Nephron (organoid): ENCODE measurements at regions not wholly inside any gene's neighbourhood (a gene's known extent, or its start where the extent isn't known, plus 50 kb on each side); places are given as distances from the start of the nearest gene placed in this dataset.
"Not testable (repeated sequence)": the region's sequence is repeated elsewhere in the genome, so short reads cannot be mapped to it uniquely, and the experiment has no call there.

Source experiments
- H3K27ac Mint-ChIP-seq, 3 experiments: 2 replicates each; pipeline ENCODE4 v1.8.0; 2020; ENCODE audit warnings: mixed read lengths in 3 of 3, mild to moderate bottlenecking in 2 of 3, moderate library complexity in 1 of 3
- H3K27me3 Mint-ChIP-seq: 2 replicates; pipeline ENCODE4 v1.8.0; 2021; ENCODE audit warnings: low read depth, mild to moderate bottlenecking, moderate library complexity, mixed read lengths
- H3K36me3 Mint-ChIP-seq: 2 replicates; pipeline ENCODE4 v1.8.0; 2020; ENCODE audit warnings: low read depth, mixed read lengths
- H3K4me1 Mint-ChIP-seq: 2 replicates; pipeline ENCODE4 v1.8.0; 2020; ENCODE audit warnings: mixed read lengths
- H3K4me3 Mint-ChIP-seq, 3 experiments: 2 replicates each; pipeline ENCODE4 v1.8.0; 2020; ENCODE audit warnings: mild to moderate bottlenecking in 3 of 3, mixed read lengths in 3 of 3, moderate library complexity in 2 of 3
- H3K9me3 Mint-ChIP-seq: 2 replicates; pipeline ENCODE4 v1.8.0; 2020; ENCODE audit warnings: mixed read lengths
- CTCF ChIP-seq, 3 experiments: fragments of 200-600 bp; sonication (generic); IDR thresholded peaks; one replicate each; pipeline ENCODE4 v1.5.0; 2021; ENCODE audit warnings: antibody characterized with exemption in 3 of 3; ENCODE audit not compliant: unreplicated experiment in 3 of 3

DNA sequence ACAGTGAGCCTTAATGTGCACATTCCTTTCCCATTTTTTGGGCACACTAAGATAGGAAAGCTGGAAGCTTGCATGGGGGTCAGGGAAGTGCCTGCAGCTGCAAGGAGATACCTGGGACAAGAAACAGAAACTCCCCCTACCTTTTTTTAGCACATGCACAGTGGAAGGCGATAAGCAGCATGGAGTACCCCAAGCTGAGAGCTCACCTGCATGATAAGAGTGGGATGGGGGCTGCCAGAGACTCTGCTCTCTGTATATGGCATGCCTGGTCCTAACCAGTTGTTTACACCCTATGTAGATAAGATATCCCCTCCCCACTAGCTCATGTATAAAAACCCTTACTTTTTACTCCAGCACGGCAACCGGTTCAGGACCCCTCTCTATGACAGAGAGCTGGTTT, 135.9 kb downstream of the TENT5D start:
- Mint-ChIP-seq H3K4me3 (no peak overlapping the region), H3K4me1 (no peaks in the 10 kb centered on the region), H3K27ac (no peak overlapping the region), H3K27me3 (no peaks in the 10 kb centered on the region), H3K9me3 (peaks cover 13% of the 10 kb centered on the region), H3K36me3 (no peaks in the 10 kb centered on the region)
- TF ChIP-seq CTCF (IDR thresholded peaks at IDR 0.05; ENCODE audit: unreplicated experiment in 3 of 3) = no peak

DNA sequence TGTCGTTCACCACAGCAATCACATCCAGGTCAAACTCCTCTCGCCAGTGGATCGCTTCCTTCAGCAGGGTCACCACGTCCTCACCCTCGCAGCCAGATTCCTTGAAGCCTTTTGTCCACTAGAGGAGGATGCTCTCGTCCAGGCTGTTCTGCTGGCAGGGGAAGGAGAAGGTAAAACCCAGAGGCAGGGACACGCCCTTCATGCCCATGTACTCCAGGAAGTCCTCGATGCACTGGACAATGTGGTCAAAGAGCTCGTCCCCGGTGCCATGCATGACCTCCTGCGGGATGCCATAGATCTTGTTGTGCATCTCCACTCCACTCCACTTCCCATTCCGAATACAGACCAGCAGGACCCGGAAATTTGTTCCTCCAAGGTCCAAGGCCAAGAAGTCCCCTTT, 152.4 kb downstream of the TENT5D start:
- H3K27me3 Mint-ChIP-seq = no peaks in the 10 kb centered on the region
- H3K36me3 Mint-ChIP-seq = peaks cover 5% of the 10 kb centered on the region
- TF ChIP-seq CTCF (IDR thresholded peaks at IDR 0.05; ENCODE audit: unreplicated experiment in 3 of 3) = no peak
- no peak overlapping the region for H3K27ac Mint-ChIP-seq
- H3K4me1 Mint-ChIP-seq = no peaks in the 10 kb centered on the region
- no peak overlapping the region for H3K4me3 Mint-ChIP-seq
- H3K9me3 Mint-ChIP-seq = peaks cover 36% of the 10 kb centered on the region

- Mint-ChIP-seq H3K4me1 (no peaks in the 10 kb centered on the region), H3K27ac (no peak overlapping the region), H3K9me3 (peaks cover 36% of the 10 kb centered on the region), H3K4me3 (no peak overlapping the region), H3K36me3 (peaks cover 5% of the 10 kb centered on the region), H3K27me3 (no peaks in the 10 kb centered on the region)
- TF ChIP-seq CTCF (IDR thresholded peaks at IDR 0.05; ENCODE audit: unreplicated experiment in 3 of 3) = no peak
Observed at GRCh38 chrX:80573275-80573674, 153.0 kb downstream of the TENT5D start.

DNA sequence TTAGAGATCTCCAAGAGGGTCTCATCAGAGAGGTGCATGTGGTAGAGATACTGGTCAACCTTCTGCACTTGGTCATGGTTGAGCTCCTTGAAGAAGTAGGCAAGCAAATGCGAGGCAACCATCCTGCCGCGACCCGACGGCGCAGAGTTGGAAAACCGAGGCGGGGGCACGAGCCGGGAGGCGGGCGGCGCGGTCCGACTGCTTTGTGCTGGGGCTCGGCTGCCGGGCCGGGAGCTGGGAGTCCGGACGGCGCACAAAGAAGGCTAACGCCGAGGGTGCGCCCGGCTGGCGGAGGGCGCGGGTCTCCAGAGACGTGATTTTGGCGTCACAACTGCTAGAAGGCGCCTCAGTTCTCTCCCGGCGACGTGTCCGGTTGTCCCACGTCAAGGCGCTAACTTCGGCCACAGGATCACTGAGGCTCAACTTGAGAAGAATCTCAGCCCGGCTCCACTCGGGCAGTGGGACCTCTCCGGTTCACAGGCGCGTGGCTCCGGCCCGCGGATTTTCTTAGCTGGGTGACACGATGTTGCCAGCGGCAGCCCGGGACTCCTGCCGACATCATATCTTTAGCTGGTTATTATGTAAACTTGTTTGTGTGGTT, 154.3 kb downstream of the TENT5D start:
- H3K4me3 Mint-ChIP-seq, H3K4me1 Mint-ChIP-seq, H3K27me3 Mint-ChIP-seq, H3K27ac Mint-ChIP-seq, H3K36me3 Mint-ChIP-seq: not testable (repeated sequence)
- peaks cover 31% of the 10 kb centered on the region for H3K9me3 Mint-ChIP-seq

GRCh38 chrX:80576267-80576666, 156.0 kb downstream of the TENT5D start:
- H3K9me3 Mint-ChIP-seq = peaks cover 27% of the 10 kb centered on the region
- H3K4me3 Mint-ChIP-seq = no peak overlapping the region
- H3K36me3 Mint-ChIP-seq = peaks cover 5% of the 10 kb centered on the region
- no peak for TF ChIP-seq CTCF (IDR thresholded peaks at IDR 0.05; ENCODE audit: unreplicated experiment in 3 of 3)
- no peak overlapping the region for H3K27ac Mint-ChIP-seq
- no peaks in the 10 kb centered on the region for H3K4me1 Mint-ChIP-seq
- no peaks in the 10 kb centered on the region for H3K27me3 Mint-ChIP-seq

GRCh38 chrX:80576806-80577533, 156.7 kb downstream of the TENT5D start:
- Mint-ChIP-seq H3K4me1 (no peaks in the 10 kb centered on the region), H3K27me3 (no peaks in the 10 kb centered on the region), H3K27ac (no peak overlapping the region), H3K4me3 (no peak overlapping the region), H3K36me3 (peaks cover 5% of the 10 kb centered on the region), H3K9me3 (peaks cover 23% of the 10 kb centered on the region)
- TF ChIP-seq CTCF (IDR thresholded peaks at IDR 0.05; ENCODE audit: unreplicated experiment in 3 of 3) = no peak
